Muscle of arm (tissue), 1 donor: ENCODE measurements at regions not wholly inside any gene's neighbourhood (a gene's known extent, or its start where the extent isn't known, plus 50 kb on each side); places are given as distances from the start of the nearest gene placed in this dataset.

ENCODE experiments used
- DNase-seq: peaks from one replicate; pipeline ENCODE4 v3.0.0-alpha.2; 2013

DNA sequence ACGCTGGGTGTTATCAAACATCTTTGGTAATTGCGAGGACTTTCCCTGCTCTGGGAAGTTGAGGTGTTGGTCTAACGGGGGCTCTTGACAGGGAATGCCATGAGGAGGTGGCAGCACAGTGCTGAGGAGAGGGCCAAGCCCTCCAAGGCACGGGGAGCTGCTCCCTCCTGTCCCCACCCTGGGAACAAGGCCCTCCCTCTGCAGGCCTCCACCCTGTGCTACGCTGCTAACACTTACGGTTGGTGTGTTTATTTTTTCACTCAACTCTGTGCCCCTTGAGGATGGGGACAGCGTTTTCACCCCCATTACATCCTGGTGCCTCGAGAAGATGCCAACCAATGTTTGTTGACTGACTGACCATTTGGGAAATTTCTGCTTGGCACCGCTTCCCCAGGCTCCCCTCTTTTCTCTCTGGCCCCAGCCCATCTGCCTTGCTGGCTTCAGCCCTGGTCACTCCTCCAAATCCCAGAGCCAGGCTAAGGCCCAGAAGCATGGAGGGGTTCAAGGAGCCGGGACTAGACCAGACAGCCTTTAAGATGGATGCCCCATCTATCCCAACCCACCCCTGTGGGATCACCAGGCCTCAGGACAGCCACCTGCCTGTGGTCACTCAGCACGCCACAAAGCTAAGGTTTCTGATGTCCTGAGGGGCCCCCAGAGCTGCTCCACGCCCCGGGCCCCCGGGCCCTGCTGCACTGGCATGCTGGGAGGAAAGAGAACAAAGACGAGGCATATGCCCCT, 125.7 kb downstream of the BARX1 start:
- DNase-seq, result no peak

DNA sequence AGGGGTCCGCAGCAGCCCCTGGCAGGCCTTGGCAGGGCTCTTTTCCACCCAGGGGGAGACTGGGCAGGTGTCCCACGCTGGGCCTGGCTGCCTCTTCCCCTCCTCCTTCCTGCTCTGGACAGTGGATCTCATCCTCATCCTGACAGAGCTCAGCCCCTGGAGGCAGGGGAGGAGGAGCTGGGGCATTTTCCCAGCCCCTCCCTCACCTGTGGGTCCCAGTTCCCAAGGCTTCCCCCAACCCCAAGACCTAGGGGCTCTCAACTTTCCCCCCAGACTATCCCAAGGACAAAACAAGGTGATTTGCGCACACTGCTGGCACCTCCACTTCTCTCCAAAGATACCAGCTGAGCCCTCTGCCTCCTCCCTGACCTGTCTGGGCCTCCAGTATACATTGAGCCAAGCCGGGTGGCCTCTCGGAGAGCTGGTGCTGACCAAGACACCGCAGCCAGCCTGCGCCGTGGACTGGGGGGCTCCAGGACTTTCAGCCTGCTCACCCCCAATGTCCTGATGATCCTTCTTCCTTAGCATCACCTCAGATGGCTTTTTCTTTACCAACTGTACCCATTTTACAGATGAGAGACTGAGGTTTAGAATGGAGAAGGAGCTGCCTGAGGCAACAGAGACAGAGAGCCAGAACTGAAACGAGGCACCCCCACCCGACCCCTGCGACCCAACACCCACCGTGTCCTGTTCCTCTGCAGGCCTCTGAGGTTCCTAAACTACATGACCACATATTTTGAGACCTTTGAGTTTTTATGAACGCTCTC, 126.6 kb downstream of the BARX1 start:
- DNase-seq, result no peak

DNA sequence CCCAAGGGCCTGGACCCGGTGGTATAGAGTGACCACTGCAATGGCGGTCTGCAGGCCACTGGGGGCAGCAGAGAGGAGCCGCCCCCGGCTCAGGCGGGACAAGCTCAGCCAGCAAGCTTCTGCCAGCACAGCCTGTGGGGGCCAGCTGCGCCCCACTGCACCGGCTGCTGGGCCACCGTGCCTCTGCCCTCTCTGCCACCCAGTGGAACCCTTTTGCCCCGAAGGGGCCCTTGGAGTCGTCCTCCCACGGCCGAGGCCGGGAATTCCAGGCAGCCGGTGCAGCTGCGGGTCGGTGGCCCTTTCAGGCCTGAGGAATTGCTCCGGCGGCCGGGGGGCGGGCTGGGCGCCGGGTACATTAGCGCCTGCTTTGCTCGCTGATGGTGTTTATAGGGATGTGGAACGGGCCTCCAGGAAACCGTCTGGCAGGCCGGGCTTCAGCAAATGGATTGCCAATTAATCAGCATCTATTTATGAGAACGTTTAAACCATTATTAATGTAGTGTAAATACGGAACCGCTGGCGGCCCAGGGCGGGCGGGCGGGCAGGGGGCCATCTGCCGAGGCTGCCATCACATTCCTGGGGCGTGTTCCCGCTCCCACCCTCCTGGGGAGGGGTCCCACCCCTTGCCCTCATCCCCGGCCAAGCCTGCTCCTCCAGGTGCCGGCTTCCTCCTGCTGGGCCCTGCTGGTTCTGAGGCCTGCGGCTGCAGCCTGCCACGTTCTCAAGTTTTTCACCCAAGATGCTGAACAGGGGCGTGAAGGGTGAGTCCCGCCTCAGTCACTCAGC, 127.4 kb downstream of the BARX1 start:
- DNase-seq, result peak; percentile 45

DNA sequence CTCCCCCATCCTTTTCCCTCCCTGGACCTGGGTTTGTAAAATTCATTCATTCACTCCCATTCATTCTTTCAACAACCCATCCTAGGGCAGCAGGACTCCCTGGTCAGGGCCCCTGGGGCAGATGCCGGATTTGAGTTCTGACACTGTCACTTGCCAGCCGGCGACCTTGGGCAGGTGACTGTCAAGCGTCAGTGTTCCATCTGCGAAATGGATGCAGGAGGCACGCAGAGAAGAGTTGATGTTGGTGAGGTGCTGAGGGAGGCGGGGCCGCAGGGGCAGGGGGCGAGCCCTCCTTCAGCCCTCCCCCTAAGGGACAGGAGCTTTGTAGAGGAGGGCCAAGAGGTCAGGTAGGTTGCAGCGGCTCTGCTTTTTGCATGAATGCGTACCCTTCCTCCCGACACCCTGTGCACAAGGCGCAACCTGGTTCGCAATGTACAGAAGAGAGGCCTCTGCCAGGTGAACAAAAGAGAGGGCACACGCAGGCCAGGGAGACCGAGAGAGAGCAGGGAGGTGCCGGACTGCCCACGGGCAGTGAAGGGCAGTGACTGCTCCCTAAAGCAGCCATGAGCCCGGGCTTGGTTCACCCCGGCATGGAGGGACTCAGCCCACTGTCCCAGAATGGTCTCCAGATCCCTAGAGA, 128.1 kb downstream of the BARX1 start:
- DNase-seq, result no peak

DNA sequence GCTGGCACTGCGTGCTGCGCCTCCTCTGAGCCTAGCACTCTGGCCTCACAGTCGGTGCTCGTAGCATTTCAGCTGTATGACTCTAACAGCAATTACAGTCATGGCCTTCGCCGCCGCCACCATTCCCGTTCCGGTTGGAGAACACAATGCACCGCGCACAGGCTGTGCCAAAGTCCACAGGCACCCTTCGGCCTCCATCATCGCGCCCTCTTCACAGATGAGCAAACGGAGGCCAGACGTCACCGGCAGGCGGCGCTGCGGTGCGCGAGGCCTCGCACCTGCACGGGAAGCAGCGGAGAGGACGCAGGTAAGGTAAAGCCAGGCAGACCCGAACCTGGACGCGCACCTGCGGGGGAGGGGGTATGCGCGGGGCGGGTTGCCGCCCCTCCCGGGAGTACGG, 128.9 kb downstream of the BARX1 start:
- DNase-seq, result no peak

DNA sequence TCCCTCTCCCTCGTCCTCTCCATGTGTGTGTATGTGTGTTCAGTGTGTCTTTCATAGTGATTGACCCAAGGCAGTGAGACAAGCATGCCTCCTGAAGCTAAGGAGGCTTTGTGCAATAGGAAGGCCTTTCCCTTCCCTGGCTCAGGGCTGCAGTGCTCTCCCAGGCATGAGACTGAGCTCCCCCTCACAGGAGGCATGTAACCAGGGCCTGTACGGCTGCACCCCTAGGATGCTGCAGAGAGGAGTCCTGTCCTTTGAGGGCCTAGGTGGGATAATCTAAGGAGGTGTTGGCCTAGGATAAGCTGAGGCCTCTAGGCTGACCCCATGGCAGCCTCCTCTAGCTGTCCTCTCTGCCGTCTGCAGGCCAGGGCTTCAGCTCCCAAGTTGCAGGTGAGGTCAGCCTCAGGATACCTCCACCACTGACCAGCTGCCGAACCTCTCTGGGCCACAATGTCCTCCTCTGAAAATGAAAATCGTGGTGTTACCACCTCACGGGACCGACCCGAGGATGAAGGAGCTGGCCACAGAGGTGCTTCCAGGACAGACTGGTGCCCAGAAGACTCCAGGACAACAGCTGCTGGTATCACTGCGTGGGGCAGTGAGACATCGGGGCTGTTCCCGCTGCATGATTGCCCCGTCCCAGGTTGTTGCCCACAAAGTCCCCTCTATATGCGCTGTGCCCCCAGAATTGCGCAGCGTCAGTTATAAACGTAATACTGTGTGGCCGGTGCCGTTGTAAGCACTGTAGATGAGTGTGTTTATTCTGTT, 129.6 kb downstream of the BARX1 start:
- DNase-seq, result no peak

DNA sequence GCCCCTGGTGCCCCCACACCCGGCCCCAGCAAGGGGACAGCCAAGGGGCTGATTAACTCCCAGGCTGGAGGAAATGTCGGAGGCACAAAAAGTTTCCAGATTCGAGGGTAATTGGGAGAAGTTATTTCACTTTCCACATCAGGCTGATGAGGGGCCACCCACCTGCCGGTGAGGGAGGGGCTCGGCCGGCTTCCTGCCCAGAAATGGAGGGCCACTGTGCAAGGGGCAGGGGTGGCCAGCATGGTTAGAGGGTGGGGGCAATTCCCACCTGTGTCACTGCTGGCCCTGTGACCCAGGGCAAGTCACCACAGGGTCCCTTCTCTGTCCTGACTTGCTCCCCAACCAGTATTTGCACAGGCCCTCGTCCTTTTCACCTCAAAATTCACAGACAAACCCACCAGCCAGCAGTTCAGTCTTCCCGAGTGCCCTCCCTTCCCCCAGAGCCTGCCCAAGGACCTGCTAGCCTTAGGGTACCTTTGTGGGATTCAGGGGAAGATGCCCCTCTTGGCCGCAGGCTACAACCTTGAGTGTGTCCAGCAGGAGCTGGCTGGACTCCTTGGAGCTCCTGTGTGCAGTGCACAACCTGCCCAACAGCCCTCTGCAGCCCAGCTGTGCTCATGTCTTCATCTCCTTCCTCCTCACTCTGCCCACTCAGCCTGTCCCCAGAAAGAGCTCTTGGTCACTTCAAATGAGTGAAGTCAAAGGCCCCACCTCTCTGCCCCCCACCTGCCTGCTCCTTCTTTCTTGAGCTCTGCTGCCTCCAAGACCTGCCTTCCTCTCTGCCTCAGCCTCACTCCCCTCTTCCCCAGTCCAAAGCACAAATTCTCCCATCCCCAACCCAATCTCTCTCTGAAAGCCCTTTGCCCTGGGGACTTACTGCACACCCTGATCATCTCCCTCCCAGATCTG, 130.5 kb downstream of the BARX1 start:
- no peak for DNase-seq

DNA sequence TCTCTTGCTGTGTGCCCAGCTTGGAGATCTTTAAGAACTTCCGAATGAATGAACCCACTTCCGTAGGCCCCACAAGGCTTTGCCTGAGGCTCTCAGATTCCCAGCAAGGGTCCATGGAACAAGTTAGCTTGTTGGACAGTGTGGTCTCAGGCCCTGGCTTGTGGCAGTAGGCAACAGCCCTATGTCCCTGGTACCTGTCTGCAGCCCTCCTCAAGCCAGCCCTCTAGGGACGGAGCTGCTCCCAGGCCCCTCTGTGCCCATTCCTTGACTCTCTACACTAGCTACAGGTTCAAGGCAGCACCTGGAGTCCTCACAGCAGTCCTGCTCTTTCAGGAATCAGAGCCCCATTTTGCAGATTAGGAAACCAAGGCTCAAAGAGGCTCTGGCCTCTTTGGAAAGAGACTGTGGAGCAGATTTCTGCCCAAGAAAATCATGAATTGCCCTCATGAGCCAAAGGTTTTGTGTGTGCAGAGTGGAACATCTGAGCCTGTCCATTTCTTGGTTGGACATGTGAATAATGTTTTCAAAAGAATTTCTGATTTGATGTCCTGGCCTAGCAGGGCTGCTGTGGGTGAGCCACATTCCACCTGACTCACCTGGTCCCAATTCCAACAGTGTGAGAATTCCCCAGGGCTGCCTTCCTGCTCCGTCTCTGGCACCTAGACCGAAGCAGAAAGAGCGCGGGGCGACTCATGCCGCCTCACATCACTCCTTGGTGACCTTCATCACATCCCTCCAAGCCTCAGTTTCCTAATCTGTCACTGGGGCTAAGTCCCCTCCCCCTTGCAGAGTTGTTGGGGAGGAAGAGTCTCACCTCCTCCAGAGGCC, 131.7 kb downstream of the BARX1 start:
- no peak for DNase-seq

DNA sequence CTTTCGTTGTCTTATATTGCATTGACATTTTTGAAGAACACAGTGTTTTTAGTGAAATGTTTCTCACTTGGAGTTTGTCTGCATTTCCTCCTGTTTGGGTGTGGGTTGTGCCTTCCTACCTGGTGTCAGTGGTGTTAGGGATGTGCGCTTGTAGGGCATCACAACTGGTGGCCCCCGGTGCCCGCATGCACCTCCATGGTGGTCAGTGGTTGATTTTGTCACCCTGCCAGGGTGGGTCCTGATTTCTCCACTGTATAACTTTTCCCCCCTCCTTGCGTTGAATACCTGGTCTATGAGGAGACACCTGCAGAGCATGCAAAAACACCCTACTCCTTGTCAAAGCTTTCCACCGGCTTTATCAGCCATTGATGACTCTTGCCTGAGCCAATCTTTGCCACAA, 132.9 kb downstream of the BARX1 start:
- DNase-seq, result no peak

DNA sequence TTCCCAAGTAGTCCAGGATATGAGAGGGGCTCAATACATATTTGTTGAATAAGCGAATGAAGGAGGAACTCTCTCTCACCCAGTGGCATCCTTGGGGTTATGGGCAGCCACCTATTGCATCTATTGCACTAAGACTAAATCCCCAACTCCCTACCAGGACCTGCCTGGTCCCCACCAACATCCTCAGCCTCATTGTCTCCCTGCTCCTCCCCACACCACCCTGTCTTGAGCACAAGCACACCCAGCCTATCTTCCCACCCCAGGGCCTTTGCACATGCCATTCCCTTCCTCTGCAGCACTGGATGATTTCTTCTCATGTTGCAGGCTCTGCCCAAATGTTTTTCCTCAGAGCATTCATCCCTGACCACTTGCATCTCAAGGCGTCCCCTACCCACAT, 133.8 kb downstream of the BARX1 start:
- no peak for DNase-seq

DNA sequence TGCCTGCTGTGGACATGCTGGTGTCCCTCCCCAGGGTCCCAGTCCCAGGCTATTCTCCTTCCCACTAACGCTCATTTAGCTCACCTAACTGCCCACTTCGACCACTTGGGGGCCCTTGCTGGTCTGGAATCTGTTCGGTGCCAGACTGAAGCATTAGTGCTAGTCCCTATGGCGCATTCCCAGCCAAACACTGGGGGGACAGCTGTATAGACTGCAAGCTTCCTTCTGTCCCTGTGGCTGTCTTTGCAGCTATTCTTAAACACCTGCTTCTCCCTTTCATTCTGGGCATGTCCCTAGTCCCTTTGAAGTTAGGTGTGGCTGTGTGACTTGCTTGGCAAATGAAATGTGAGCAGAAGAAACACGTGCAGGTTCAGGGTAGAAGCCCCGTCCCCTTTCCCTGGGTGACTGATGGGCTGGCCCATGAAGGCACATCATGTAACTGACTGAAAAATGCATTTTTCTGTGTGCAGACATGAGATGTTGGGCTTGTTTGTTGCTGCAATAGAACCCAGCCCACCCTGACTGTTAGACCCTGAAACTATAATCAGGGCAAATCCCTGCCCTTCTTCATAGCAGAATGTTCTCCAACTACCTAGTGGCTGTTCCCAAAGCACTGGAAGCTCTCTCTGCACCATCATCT, 134.4 kb downstream of the BARX1 start:
- no peak for DNase-seq

DNA sequence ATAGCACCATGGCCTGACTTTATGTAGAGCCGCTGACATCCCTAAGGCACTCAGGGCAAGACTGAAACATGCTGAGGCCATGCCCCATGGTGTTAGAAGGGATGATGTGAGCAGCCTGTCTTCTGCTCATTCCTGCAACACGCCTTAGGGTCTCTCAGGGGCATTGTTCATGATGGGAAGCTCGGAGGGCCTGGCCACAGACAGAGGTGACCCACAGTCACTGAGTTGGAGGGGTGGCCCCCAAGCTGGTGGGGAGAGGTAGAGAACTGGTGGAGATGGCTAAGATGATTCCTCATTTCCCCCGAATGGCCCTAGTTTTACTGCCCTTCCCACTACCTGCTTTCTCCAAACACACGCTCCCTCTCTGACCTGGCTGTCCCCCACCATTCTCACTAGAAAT, 135.2 kb downstream of the BARX1 start:
- DNase-seq, result no peak

DNA sequence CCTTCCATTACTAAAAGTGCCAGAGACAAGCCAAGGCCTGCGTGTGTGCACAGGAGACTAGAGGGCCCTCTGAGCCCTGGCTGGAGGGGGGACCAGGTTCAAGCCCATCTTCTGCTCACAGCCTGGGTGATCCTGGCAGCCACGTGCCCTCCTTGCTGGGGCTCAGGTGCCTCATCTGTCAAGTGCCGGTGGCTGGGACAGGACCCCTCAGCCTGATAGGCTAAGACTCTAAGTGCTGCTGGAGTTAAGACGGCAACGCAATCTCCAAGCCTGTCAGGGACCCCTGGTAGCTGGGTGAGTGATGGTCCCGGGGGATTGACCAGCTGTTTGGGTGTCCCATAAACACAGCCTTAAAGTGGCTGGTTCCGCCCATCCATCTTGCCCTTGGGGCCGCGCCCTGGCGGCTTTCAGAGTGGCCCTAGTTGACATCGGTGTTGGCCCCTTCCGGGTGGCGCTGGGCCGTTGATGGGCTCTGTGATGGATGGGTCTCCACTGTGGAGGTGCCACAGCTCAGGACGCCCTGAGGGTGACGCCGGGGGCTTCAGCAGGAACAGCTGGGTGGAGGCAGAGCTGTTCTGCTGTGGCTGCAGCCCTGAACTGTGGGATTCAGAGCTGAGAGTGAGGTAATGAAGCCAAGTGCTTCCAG, 136.2 kb downstream of the BARX1 start:
- no peak for DNase-seq

DNA sequence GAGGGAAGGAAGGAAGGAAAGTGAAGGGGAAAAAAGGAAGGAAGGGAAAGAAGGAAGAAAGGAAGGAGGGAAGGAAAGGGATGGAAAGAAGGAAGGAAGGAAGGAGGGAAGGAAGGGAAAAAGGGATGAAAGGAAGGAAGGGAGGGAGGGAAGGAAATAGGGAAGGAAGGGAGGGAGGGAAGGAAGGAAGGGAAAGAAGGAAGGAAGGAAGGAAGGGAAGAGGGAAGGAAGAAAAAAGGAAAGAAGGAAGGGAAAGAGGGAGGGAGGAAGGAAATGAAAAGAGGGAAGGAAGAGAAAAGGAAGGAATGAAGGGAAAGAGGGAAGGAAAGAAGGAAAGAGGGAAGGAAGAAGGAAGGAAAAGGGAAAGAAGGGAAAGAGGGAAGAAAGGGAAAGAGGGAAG, 136.9 kb downstream of the BARX1 start:
- DNase-seq, result no peak

DNA sequence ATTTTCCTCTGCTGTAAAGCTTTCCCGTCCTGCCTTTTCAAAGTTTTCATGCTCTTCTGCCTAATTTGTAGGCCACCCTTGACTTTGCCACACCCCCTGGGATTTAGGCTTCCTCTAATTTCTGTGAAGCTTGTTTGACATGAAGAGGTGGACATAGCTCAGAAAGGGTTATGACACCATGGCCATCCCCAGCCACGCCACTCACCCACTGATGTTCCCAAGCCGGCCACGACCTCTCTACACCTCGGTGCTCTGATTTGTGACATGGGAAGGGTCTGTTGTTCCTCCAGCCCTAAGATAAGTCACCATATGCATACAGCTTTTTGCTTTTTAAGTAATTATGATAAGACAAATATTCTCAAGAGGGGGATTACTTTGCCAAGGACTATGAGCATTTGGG, 139.5 kb downstream of the BARX1 start:
- no peak for DNase-seq

DNA sequence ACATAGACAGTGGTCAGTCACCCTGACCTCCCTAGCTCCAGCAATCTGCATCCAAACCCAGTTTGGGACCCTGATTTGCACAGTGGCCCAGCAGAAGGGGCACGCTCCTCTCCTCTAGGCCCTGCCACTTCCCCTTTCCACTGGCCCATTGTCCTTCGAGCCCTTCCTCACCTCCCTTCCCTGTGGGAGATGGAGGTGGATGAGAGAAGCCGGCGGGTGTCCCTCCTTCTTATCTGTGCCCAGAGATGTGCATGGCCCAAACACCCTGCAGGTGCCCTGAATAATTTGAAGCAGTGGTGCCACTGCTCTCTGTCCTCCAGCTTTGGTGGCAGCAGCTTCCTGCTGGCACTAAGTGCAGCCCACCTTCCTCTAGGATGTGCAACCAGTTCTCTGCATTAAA, 140.0 kb downstream of the BARX1 start:
- DNase-seq, result no peak

DNA sequence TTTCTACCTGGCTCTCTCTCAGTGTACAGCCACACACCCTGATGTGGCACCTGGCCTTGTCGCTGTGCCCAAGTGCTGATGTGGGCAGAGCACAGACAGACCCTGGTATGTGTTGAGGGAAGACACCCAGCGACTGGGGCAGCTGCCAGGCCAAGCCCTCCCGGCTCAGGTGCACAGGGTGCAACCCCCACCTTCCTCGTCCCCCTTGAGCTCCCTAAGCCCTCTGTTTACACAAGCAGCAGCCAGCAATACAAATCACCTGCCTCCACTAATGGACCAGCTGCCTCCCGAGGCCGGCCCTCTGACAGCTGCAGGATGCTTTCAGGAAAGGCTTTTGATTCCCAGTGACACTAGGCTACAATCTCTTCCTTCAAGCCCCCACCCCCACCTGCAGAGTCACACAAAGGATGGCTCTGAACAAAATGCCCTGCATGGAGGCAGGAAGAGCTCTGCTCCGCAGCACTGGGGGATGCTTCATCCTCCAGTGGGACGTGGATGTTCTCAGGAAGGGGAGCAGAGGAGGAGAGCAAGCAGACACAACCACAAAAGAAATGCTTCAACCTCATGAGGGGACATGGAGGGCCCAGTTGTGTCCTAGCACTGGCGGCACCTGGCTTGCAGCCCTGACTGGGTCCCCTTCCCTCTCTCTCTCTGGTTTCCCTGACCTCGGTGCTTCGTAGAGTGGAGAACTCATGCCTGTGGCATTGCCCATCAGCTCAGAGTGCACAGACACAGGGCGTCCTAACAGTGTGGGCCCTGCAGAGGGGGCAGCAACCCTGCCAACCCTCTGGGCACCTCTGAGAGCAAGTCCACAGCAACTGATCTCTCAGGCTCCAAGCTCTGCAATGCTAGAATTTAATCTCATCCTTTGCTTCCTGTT, 140.8 kb downstream of the BARX1 start:
- no peak for DNase-seq
